ENCODE measurements at regions not wholly inside any gene's neighbourhood (a gene's known extent, or its start where the extent isn't known, plus 50 kb on each side); places are given as distances from the start of the nearest gene placed in this dataset.

- TF ChIP-seq CTCF (IDR thresholded peaks at IDR 0.05; ENCODE audit: poor library complexity) (no peak), EZH2 (IDR thresholded peaks at IDR 0.05; ENCODE audit: borderline replicate concordance) (no peak)
Measured at GRCh38 chr2:57177176-57177575, 869.4 kb upstream of the VRK2 start.

Measured in hepatocyte (in vitro differentiated cells).